H9 (cell line): ENCODE measurements at regions not wholly inside any gene's neighbourhood (a gene's known extent, or its start where the extent isn't known, plus 50 kb on each side); places are given as distances from the start of the nearest gene placed in this dataset.

Source experiments
- DNase-seq: peaks from one replicate; pipeline ENCODE4 v3.0.0-alpha.2; 2017
- H2AFZ ChIP-seq: one replicate; pipeline ENCODE4 v1.6.1; 2013; ENCODE audit warnings: mild to moderate bottlenecking, low read length, control low read depth, moderate library complexity
- H2AK5ac ChIP-seq: 2 replicates; pipeline ENCODE4 v1.6.1; 2013; ENCODE audit warnings: low read length, control low read depth, mixed read lengths; ENCODE audit not compliant: insufficient read length
- H2BK120ac ChIP-seq: one replicate; pipeline ENCODE4 v1.6.1; 2013; ENCODE audit warnings: low read depth, mild to moderate bottlenecking, low read length, control low read depth, inconsistent platforms; ENCODE audit not compliant: poor library complexity, severe bottlenecking
- H2BK12ac ChIP-seq: 2 replicates; pipeline ENCODE4 v1.6.1; 2013; ENCODE audit warnings: low read length, control low read depth, mixed read lengths, low read depth; ENCODE audit not compliant: insufficient read length
- H2BK15ac ChIP-seq: 2 replicates; pipeline ENCODE4 v1.6.1; 2013; ENCODE audit warnings: low read depth, low read length, control low read depth
- H2BK20ac ChIP-seq: one replicate; pipeline ENCODE4 v1.6.1; 2013; ENCODE audit warnings: low read depth, mild to moderate bottlenecking, low read length, control low read depth, inconsistent platforms; ENCODE audit not compliant: poor library complexity, severe bottlenecking
- H2BK5ac ChIP-seq: 2 replicates; pipeline ENCODE4 v1.6.1; 2013; ENCODE audit warnings: low read length, control low read depth, mixed read lengths; ENCODE audit not compliant: insufficient read length
- H3K14ac ChIP-seq: 2 replicates; pipeline ENCODE4 v1.6.1; 2013; ENCODE audit warnings: low read length, control low read depth; ENCODE audit not compliant: insufficient read depth
- H3K18ac ChIP-seq: 2 replicates; pipeline ENCODE4 v1.6.1; 2013; ENCODE audit warnings: low read depth, mild to moderate bottlenecking, mixed read lengths, low read length, control low read depth; ENCODE audit not compliant: insufficient read length
- H3K23ac ChIP-seq: 2 replicates; pipeline ENCODE4 v1.6.1; 2013; ENCODE audit warnings: low read length, control low read depth, mixed read lengths, low read depth; ENCODE audit not compliant: insufficient read length
- H3K23me2 ChIP-seq: 2 replicates; pipeline ENCODE4 v1.6.1; 2013; ENCODE audit warnings: low read depth, mild to moderate bottlenecking, mixed read lengths, low read length, control low read depth; ENCODE audit not compliant: insufficient read length, poor library complexity, severe bottlenecking
- H3K27ac ChIP-seq: 2 replicates; pipeline ENCODE4 v1.5.1; 2013; ENCODE audit warnings: low read length, control low read depth, mixed read lengths, low read depth; ENCODE audit not compliant: insufficient read length
- H3K27me3 ChIP-seq: 2 replicates; pipeline ENCODE4 v1.6.1; 2013; ENCODE audit warnings: low read length, control low read depth, inconsistent platforms; ENCODE audit not compliant: insufficient read depth
- H3K4ac ChIP-seq: 2 replicates; pipeline ENCODE4 v1.6.1; 2013; ENCODE audit warnings: low read depth, mild to moderate bottlenecking, control low read depth, inconsistent platforms, low read length, moderate library complexity
- H3K4me1 ChIP-seq: 2 replicates; pipeline ENCODE4 v1.6.1; 2013; ENCODE audit warnings: low read length, control low read depth, inconsistent platforms; ENCODE audit not compliant: insufficient read depth
- H3K4me2 ChIP-seq: 2 replicates; pipeline ENCODE4 v1.6.1; 2013; ENCODE audit warnings: low read length, control low read depth, mixed read lengths; ENCODE audit not compliant: insufficient read length, insufficient read depth
- H3K56ac ChIP-seq: 2 replicates; pipeline ENCODE4 v1.6.1; 2013; ENCODE audit warnings: low read depth, mild to moderate bottlenecking, mixed read lengths, low read length, control low read depth; ENCODE audit not compliant: insufficient read length
- H3K79me1 ChIP-seq: 2 replicates; pipeline ENCODE4 v1.6.1; 2013; ENCODE audit warnings: low read depth, mild to moderate bottlenecking, moderate library complexity, low read length, control low read depth, inconsistent platforms; ENCODE audit not compliant: insufficient read depth, poor library complexity, severe bottlenecking
- H3K79me2 ChIP-seq: 2 replicates; pipeline ENCODE4 v1.6.1; 2013; ENCODE audit warnings: low read length, control low read depth, inconsistent platforms; ENCODE audit not compliant: insufficient read depth
- H3K9ac ChIP-seq: 2 replicates; pipeline ENCODE4 v1.6.1; 2013; ENCODE audit warnings: low read length, control low read depth, mixed read lengths; ENCODE audit not compliant: insufficient read length; ENCODE audit errors: extremely low read depth
- H3K9me3 ChIP-seq: one replicate; pipeline ENCODE4 v1.6.1; 2013; ENCODE audit warnings: low read depth, low read length, inconsistent platforms; ENCODE audit not compliant: control insufficient read depth
- H3T11ph ChIP-seq: one replicate; pipeline ENCODE4 v1.6.1; 2013; ENCODE audit warnings: mild to moderate bottlenecking, low read length, control low read depth, inconsistent platforms
- H4K20me1 ChIP-seq: one replicate; pipeline ENCODE4 v1.6.1; 2013; ENCODE audit not compliant: control insufficient read depth, insufficient read length, insufficient read depth
- H4K5ac ChIP-seq: 2 replicates; pipeline ENCODE4 v1.6.1; 2013; ENCODE audit warnings: low read depth, mild to moderate bottlenecking, mixed read lengths, low read length, control low read depth; ENCODE audit not compliant: insufficient read length
- H4K8ac ChIP-seq: replicated peaks from 2 replicates; pipeline ENCODE4 v1.6.1; 2013; ENCODE audit warnings: low read length, control low read depth, mixed read lengths, low read depth; ENCODE audit not compliant: insufficient read length
- H4K91ac ChIP-seq: 2 replicates; pipeline ENCODE4 v1.6.1; 2013; ENCODE audit warnings: low read depth, mild to moderate bottlenecking, moderate library complexity, mixed read lengths, low read length, control low read depth; ENCODE audit not compliant: insufficient read length
- H3K27ac Mint-ChIP-seq, 3 experiments: 2 replicates in 2 of 3; 3 replicates in 1 of 3; pipeline ENCODE4 v1.8.0; 2020 to 2021; ENCODE audit warnings: mixed read lengths in 3 of 3, mild to moderate bottlenecking in 1 of 3, moderate library complexity in 1 of 3
- H3K27me3 Mint-ChIP-seq: 2 replicates; pipeline ENCODE4 v1.8.0; 2021; ENCODE audit warnings: low read depth, mild to moderate bottlenecking, moderate library complexity, mixed read lengths
- H3K36me3 Mint-ChIP-seq, 3 experiments: 2 replicates in 2 of 3; 3 replicates in 1 of 3; pipeline ENCODE4 v1.8.0; 2020 to 2021; ENCODE audit warnings: low read depth in 3 of 3, mixed read lengths in 3 of 3; ENCODE audit not compliant: insufficient read depth in 1 of 3
- H3K4me1 Mint-ChIP-seq, 2 experiments: 2 replicates each; pipeline ENCODE4 v1.8.0; 2020; ENCODE audit warnings: mixed read lengths in 2 of 2
- H3K4me3 Mint-ChIP-seq, 2 experiments: 2 replicates in 1 of 2; 3 replicates in 1 of 2; pipeline ENCODE4 v1.8.0; 2020 to 2021; ENCODE audit warnings: mild to moderate bottlenecking in 2 of 2, mixed read lengths in 2 of 2, moderate library complexity in 1 of 2
- H3K9me3 Mint-ChIP-seq, 2 experiments: 2 replicates in 1 of 2; 3 replicates in 1 of 2; pipeline ENCODE4 v1.8.0; 2020; ENCODE audit warnings: mild to moderate bottlenecking in 2 of 2, mixed read lengths in 2 of 2, moderate library complexity in 1 of 2
- CTCF ChIP-seq: fragments of 200-600 bp; sonication (generic); conservative IDR thresholded peaks from 3 replicates; pipeline ENCODE4 v1.8.0; 2021; ENCODE audit warnings: antibody characterized with exemption, mild to moderate bottlenecking

DNA sequence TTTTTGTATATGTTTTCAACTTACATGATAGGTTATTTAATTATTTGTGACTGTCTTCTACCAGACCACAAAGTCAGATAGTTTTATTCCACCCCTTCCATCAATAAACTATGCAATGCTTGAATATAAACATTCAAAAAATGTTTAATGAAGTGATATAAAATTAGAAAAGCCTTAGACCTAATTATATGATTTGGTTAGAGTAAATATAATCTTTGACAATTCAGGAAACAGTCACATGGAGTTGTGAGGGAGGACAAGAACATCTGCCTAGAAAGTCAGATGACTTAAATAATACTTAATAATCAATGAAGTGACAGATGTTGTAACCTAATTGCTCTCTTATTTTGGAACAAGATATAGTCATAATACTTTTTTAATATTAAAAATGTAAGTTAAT, 710.3 kb downstream of the ZBBX start:
- no peak overlapping the region for H3K14ac ChIP-seq
- H2AK5ac ChIP-seq = no peak overlapping the region
- H3K4me3 Mint-ChIP-seq = no peak overlapping the region
- no peak overlapping the region for H3K56ac ChIP-seq
- H3K9ac ChIP-seq = no peak overlapping the region
- no peaks in the 10 kb centered on the region for H3K27me3 Mint-ChIP-seq
- H4K5ac ChIP-seq = no peak overlapping the region
- H2AFZ ChIP-seq = no peak overlapping the region
- H3T11ph ChIP-seq = no peak overlapping the region
- no peak for DNase-seq
- H3K4ac ChIP-seq = no peak overlapping the region
- H2BK20ac ChIP-seq = no peak overlapping the region
- no peak for TF ChIP-seq CTCF
- no peaks in the 10 kb centered on the region for H3K27me3 ChIP-seq
- no peaks in the 10 kb centered on the region; a peak in 1 of 5 replicates for H3K9me3 Mint-ChIP-seq
- H3K4me1 Mint-ChIP-seq = no peaks in the 10 kb centered on the region
- no peaks in the 10 kb centered on the region for H3K36me3 Mint-ChIP-seq
- H2BK12ac ChIP-seq = no peak overlapping the region
- H4K8ac ChIP-seq = no peak overlapping the region
- no peaks in the 10 kb centered on the region for H3K23me2 ChIP-seq
- H3K27ac ChIP-seq = no peak overlapping the region
- no peak overlapping the region for H2BK15ac ChIP-seq
- no peaks in the 10 kb centered on the region for H4K20me1 ChIP-seq
- H3K27ac Mint-ChIP-seq = no peak overlapping the region
- H3K79me2 ChIP-seq = no peaks in the 10 kb centered on the region
- H3K79me1 ChIP-seq = no peaks in the 10 kb centered on the region
- no peak overlapping the region for H4K91ac ChIP-seq
- no peaks in the 10 kb centered on the region for H3K4me1 ChIP-seq
- H2BK120ac ChIP-seq = no peak overlapping the region
- H3K4me2 ChIP-seq = no peak overlapping the region
- H2BK5ac ChIP-seq = no peak overlapping the region
- no peak overlapping the region for H3K18ac ChIP-seq
- H3K9me3 ChIP-seq = no peaks in the 10 kb centered on the region
- no peak overlapping the region for H3K23ac ChIP-seq
